CD4-positive, alpha-beta T cell treated with Interferon alpha-2 for 1 hour (primary cell): ENCODE measurements at regions not wholly inside any gene's neighbourhood (a gene's known extent, or its start where the extent isn't known, plus 50 kb on each side); places are given as distances from the start of the nearest gene placed in this dataset.
A peak's percentile ranks its signal among the peaks of the same experiment; 100 is the strongest.
"Not testable (repeated sequence)": the region's sequence is repeated elsewhere in the genome, so short reads cannot be mapped to it uniquely, and the experiment has no call there.

ENCODE experiments used
- DNase-seq, 2 donors: peaks; one replicate each; pipeline ENCODE4 v3.0.0-alpha.2; 2020 to 2022

- no peak for DNase-seq
Measured at GRCh38 chr4:146124023-146124680, 51.4 kb upstream of the LSM6 start.

- DNase-seq: no peak
Measured at GRCh38 chr4:146123231-146123630, 52.3 kb upstream of the LSM6 start.

- DNase-seq: no peak
Measured at GRCh38 chr4:146122398-146122797, 53.1 kb upstream of the LSM6 start.

GRCh38 chr4:146121757-146122156, 53.8 kb upstream of the LSM6 start:
- DNase-seq: no peak

- DNase-seq: no peak
Measured at GRCh38 chr4:146119845-146120404, 55.6 kb upstream of the LSM6 start.

DNA sequence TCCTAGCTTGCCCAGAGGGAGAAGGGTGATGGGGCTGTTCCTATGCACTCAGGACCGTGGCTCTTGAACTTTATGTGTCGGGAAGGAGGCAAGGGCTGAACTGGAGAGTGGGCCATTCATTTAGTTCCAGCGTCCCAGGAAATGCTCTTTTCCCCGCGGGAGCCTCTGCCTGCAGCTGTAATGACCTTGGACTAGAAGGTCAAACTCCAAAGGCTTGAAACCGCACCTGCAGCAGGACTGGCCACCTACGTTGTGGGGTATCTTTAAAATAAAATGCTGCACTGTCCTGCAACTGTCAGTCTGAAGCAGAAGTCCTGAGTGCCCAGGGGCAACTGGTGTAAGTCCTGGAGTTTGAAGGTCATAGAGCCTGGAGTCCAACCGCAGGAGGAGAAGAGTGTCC, 61.5 kb upstream of the LSM6 start:
- no peak for DNase-seq

GRCh38 chr4:146113171-146113570, 62.3 kb upstream of the LSM6 start:
- no peak for DNase-seq

- no peak for DNase-seq
Measured at GRCh38 chr4:146112389-146112788, 63.1 kb upstream of the LSM6 start.

GRCh38 chr4:146110871-146111485, 64.5 kb upstream of the LSM6 start:
- no peak for DNase-seq

GRCh38 chr4:146108756-146109155, 66.8 kb upstream of the LSM6 start:
- no peak for DNase-seq

- DNase-seq: no peak
Measured at GRCh38 chr4:146107587-146108240, 67.8 kb upstream of the LSM6 start.

GRCh38 chr4:146105464-146105863, 70.1 kb upstream of the LSM6 start:
- peak in 1 of 2 donors; percentile 24 for DNase-seq

- no peak for DNase-seq
Measured at GRCh38 chr4:146104541-146104940, 71.0 kb upstream of the LSM6 start.

- DNase-seq: not testable (repeated sequence)
Measured at GRCh38 chr4:146104052-146104451, 71.5 kb upstream of the LSM6 start.

- DNase-seq: no peak
Measured at GRCh38 chr4:146099585-146099984, 75.9 kb upstream of the LSM6 start.

- no peak for DNase-seq
Measured at GRCh38 chr4:146098978-146099377, 76.5 kb upstream of the LSM6 start.

GRCh38 chr4:146098397-146098796, 77.1 kb upstream of the LSM6 start:
- no peak for DNase-seq

DNA sequence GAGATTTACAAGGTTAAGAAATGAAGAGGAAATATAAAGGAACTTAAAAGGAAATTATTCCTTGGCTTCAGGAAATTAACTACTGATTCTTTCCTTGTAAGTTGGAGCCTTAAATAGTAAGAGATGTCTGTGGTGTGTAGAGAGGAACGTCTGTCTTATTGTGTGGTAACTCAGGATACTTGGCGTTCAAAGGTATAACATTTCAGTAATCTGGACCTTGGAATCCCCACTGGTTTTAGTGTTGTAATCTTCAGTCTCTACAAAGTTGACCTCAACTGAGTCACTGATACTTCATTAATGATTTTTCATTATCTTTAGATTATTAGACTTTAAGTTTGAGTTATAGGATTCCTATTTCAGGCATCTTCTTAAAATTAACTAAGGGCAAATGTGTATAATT, 79.1 kb upstream of the LSM6 start:
- DNase-seq: no peak

GRCh38 chr4:146095860-146096259, 79.7 kb upstream of the LSM6 start:
- no peak for DNase-seq

DNA sequence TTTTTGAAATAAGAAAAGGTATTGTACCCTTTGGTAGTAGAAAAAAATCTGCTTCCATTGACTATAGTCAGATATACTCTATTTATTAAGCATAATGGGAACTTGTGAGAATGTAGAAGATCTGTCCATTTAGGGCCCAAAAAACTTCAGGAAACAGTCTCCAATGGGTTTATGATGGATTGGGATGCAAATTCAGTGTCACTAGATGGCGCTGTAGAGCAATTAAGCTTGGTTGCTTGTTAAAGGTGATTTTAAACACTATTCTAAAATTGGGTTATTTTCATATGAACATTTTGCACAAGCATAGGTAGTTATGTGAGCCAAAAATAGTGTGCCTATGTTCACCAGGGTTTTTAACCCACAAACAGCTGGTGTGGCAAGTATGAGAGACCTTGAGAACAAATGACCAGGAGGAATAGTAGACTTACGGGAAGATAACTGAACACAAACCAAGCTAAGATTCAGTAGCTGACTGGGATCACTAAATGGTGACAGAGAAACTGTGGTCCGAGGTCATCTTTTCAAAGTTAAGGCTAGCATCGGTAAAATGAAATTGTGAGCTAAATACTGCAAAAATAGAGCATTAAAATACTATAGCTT, 80.3 kb upstream of the LSM6 start:
- DNase-seq: peak; percentile 7 to 19

- DNase-seq: no peak
Measured at GRCh38 chr4:146088690-146089089, 86.8 kb upstream of the LSM6 start.

- no peak for DNase-seq
Measured at GRCh38 chr4:146087856-146088255, 87.7 kb upstream of the LSM6 start.

GRCh38 chr4:146076081-146076480, 99.4 kb upstream of the LSM6 start:
- no peak for DNase-seq

GRCh38 chr4:146073517-146073916, 102.0 kb upstream of the LSM6 start:
- DNase-seq: no peak
